ENCODE measurements at regions not wholly inside any gene's neighbourhood (a gene's known extent, or its start where the extent isn't known, plus 50 kb on each side); places are given as distances from the start of the nearest gene placed in this dataset.
"Not testable (repeated sequence)": the region's sequence is repeated elsewhere in the genome, so short reads cannot be mapped to it uniquely, and the experiment has no call there.

DNA sequence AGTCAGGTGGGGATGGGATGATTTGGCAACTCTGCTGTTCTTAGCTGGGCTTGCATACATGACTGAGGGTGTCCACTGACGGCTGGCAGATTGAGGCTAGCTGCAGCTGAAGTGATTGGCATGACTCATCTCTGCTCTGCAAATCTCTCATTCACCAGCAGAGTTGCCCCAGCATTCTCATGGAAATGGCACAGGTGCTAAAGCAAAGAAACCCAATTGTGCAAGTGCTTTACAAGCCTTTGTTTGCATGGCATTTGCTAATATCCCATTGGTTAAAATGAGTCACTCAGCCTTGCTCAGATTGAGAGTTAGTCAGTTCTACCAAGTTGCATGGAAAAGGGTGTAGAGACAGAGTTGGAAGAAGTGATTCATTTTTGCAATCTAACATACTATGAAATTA, 389.7 kb upstream of the FAR2 start:
- no peak overlapping the region for H3K14ac ChIP-seq (ENCODE audit: insufficient read depth, low read length)
- no peak overlapping the region for H2AFZ ChIP-seq (ENCODE audit: low read length)
- no peak overlapping the region for H2BK20ac ChIP-seq (ENCODE audit: low read depth, low read length, poor library complexity, severe bottlenecking)
- no peak overlapping the region for H4K91ac ChIP-seq (ENCODE audit: insufficient read length, low read depth, low read length)
- no peak overlapping the region for H2BK5ac ChIP-seq (ENCODE audit: insufficient read length, low read length)
- TF ChIP-seq, protein P1, sequence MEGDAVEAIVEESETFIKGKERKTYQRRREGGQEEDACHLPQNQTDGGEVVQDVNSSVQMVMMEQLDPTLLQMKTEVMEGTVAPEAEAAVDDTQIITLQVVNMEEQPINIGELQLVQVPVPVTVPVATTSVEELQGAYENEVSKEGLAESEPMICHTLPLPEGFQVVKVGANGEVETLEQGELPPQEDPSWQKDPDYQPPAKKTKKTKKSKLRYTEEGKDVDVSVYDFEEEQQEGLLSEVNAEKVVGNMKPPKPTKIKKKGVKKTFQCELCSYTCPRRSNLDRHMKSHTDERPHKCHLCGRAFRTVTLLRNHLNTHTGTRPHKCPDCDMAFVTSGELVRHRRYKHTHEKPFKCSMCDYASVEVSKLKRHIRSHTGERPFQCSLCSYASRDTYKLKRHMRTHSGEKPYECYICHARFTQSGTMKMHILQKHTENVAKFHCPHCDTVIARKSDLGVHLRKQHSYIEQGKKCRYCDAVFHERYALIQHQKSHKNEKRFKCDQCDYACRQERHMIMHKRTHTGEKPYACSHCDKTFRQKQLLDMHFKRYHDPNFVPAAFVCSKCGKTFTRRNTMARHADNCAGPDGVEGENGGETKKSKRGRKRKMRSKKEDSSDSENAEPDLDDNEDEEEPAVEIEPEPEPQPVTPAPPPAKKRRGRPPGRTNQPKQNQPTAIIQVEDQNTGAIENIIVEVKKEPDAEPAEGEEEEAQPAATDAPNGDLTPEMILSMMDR (conservative IDR thresholded peaks at IDR 0.05), result 0 out of 3 replicates have a peak, but pooled peaks have one; percentile 19
- no peak overlapping the region for H3T11ph ChIP-seq (ENCODE audit: low read length)
- no peaks in the 10 kb centered on the region for H3K79me1 ChIP-seq (ENCODE audit: insufficient read depth, low read depth, low read length, poor library complexity, severe bottlenecking)
- H3K4me3 Mint-ChIP-seq, result no peak overlapping the region
- peaks cover 15 to 20% of the 10 kb centered on the region in 2 experiments for H3K4me1 Mint-ChIP-seq
- no peak overlapping the region for H2AK5ac ChIP-seq (ENCODE audit: insufficient read length, low read length)
- no peak overlapping the region for H2BK12ac ChIP-seq (ENCODE audit: insufficient read length, low read depth, low read length)
- peak overlapping the region; percentile 72 for H3K27ac ChIP-seq (ENCODE audit: insufficient read length, low read depth, low read length)
- H3K9ac ChIP-seq (ENCODE audit: extremely low read depth, insufficient read length, low read length), result no peak overlapping the region
- DNase-seq, result peak; percentile 93
- H2BK15ac ChIP-seq (ENCODE audit: low read depth, low read length), result no peak overlapping the region
- no peaks in the 10 kb centered on the region for H3K27me3 Mint-ChIP-seq (ENCODE audit: low read depth)
- no peak overlapping the region for H4K8ac ChIP-seq (replicated peaks; ENCODE audit: insufficient read length, low read depth, low read length)
- no CpG with 5 or more reads among the region's 1 CpG for WGBS (ENCODE audit: extremely low coverage, insufficient read length, low lambda C conversion rate)
- no peak overlapping the region for H2BK120ac ChIP-seq (ENCODE audit: low read depth, low read length, poor library complexity, severe bottlenecking)
- H3K9me3 Mint-ChIP-seq, result peaks cover 51 to 52% of the 10 kb centered on the region in 2 experiments
- H3K4me2 ChIP-seq (ENCODE audit: insufficient read depth, insufficient read length, low read length), result peak overlapping the region; percentile 19
- no peaks in the 10 kb centered on the region for H4K20me1 ChIP-seq (ENCODE audit: control insufficient read depth, insufficient read depth, insufficient read length)
- no peak overlapping the region for H4K5ac ChIP-seq (ENCODE audit: insufficient read length, low read depth, low read length)
- no peak overlapping the region for H3K23ac ChIP-seq (ENCODE audit: insufficient read length, low read depth, low read length)
- peak overlapping the region; percentile 32 to 89 (median 85); a peak in 5 of 7 replicates for H3K27ac Mint-ChIP-seq
- H3K9me3 ChIP-seq (ENCODE audit: control insufficient read depth, low read depth, low read length), result peaks cover 9% of the 10 kb centered on the region
- H3K56ac ChIP-seq (ENCODE audit: insufficient read length, low read depth, low read length), result no peak overlapping the region
- peaks cover 35 to 65% (median 43%) of the 10 kb centered on the region in 3 experiments for H3K36me3 Mint-ChIP-seq (ENCODE audit: insufficient read depth in 1 of 3, low read depth in 3 of 3)
- H3K23me2 ChIP-seq (ENCODE audit: insufficient read length, low read depth, low read length, poor library complexity, severe bottlenecking), result peaks cover 3% of the 10 kb centered on the region
- no peak overlapping the region for H3K18ac ChIP-seq (ENCODE audit: insufficient read length, low read depth, low read length)
- H3K4ac ChIP-seq (ENCODE audit: low read depth, low read length), result no peak overlapping the region
- peaks cover 4% of the 10 kb centered on the region; the same call in 1 of the 2 replicates for H3K4me1 ChIP-seq (ENCODE audit: insufficient read depth, low read length)
- H3K79me2 ChIP-seq (ENCODE audit: insufficient read depth, low read length), result no peaks in the 10 kb centered on the region
- no peaks in the 10 kb centered on the region for H3K27me3 ChIP-seq (ENCODE audit: insufficient read depth, low read length)

DNA sequence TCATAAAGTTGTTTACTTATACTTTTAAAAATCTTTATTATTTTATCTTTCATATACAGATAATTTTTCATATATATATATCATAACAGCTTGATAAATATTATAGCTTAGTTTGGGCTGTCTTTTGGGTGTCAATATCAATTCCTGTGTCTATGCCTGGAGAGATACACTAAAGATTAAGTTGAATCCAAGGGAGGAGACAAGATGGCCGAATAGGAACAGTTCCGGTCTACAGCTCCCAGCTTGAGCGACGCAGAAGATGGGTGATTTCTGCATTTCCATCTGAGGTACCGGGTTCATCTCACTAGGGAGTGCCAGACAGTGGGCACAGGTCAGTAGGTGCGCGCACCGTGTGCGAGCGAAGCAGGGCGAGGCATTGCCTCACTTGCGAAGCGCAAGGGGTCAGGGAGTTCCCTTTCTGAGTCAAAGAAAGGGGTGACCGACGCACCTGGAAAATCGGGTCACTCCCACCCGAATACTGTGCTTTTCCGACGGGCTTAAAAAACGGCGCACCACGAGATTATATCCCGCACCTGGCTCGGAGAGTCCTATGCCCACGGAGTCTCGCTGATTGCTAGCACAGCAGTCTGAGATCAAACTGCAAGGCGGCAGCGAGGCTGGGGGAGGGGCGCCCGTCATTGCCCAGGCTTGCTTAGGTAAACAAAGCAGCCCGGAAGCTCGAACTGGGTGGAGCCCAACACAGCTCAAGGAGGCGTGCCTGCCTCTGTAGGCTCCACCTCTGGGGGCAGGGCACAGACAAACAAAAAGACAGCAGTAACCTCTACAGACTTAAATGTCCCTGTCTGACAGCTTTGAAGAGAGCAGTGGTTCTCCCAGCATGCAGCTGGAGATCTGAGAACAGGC, 388.8 kb upstream of the FAR2 start:
- not testable (repeated sequence) for H2BK5ac ChIP-seq (ENCODE audit: insufficient read length, low read length); H3K23ac ChIP-seq (ENCODE audit: insufficient read length, low read depth, low read length); H3K79me1 ChIP-seq (ENCODE audit: insufficient read depth, low read depth, low read length, poor library complexity, severe bottlenecking); H3K79me2 ChIP-seq (ENCODE audit: insufficient read depth, low read length); H3K9me3 ChIP-seq (ENCODE audit: control insufficient read depth, low read depth, low read length); H4K20me1 ChIP-seq (ENCODE audit: control insufficient read depth, insufficient read depth, insufficient read length); H3K23me2 ChIP-seq (ENCODE audit: insufficient read length, low read depth, low read length, poor library complexity, severe bottlenecking); H3T11ph ChIP-seq (ENCODE audit: low read length); H3K14ac ChIP-seq (ENCODE audit: insufficient read depth, low read length); H2AFZ ChIP-seq (ENCODE audit: low read length); H3K27me3 ChIP-seq (ENCODE audit: insufficient read depth, low read length); H3K4ac ChIP-seq (ENCODE audit: low read depth, low read length); H2AK5ac ChIP-seq (ENCODE audit: insufficient read length, low read length); H2BK20ac ChIP-seq (ENCODE audit: low read depth, low read length, poor library complexity, severe bottlenecking); DNase-seq; H3K27ac ChIP-seq (ENCODE audit: insufficient read length, low read depth, low read length); H4K8ac ChIP-seq (replicated peaks; ENCODE audit: insufficient read length, low read depth, low read length); H3K56ac ChIP-seq (ENCODE audit: insufficient read length, low read depth, low read length); H3K4me2 ChIP-seq (ENCODE audit: insufficient read depth, insufficient read length, low read length); H2BK120ac ChIP-seq (ENCODE audit: low read depth, low read length, poor library complexity, severe bottlenecking); H2BK15ac ChIP-seq (ENCODE audit: low read depth, low read length); H3K9ac ChIP-seq (ENCODE audit: extremely low read depth, insufficient read length, low read length); H3K4me1 ChIP-seq (ENCODE audit: insufficient read depth, low read length); H2BK12ac ChIP-seq (ENCODE audit: insufficient read length, low read depth, low read length); H3K27me3 Mint-ChIP-seq (ENCODE audit: low read depth); H4K91ac ChIP-seq (ENCODE audit: insufficient read length, low read depth, low read length)
- no CpG with 5 or more reads among the region's 33 CpGs for WGBS (ENCODE audit: extremely low coverage, insufficient read length, low lambda C conversion rate)
- H3K4me1 Mint-ChIP-seq, result peaks cover 15 to 20% of the 10 kb centered on the region in 2 experiments
- peak overlapping the region in 1 of 2 experiments; percentile 32; a peak in 1 of 5 replicates for H3K4me3 Mint-ChIP-seq
- Histone ChIP-seq H4K5ac (ENCODE audit: insufficient read length, low read depth, low read length) (peak overlapping the region; percentile 20), H3K18ac (ENCODE audit: insufficient read length, low read depth, low read length) (peak overlapping the region; percentile 4)
- H3K36me3 Mint-ChIP-seq (ENCODE audit: insufficient read depth in 1 of 3, low read depth in 3 of 3), result peaks cover 28 to 62% (median 36%) of the 10 kb centered on the region in 3 experiments
- H3K27ac Mint-ChIP-seq, result peak overlapping the region; percentile 87 to 96 (median 94)
- H3K9me3 Mint-ChIP-seq, result peaks cover 47 to 49% of the 10 kb centered on the region in 2 experiments

All from H9 (cell line).